Vagina (tissue), 2 donors: ENCODE measurements at regions not wholly inside any gene's neighbourhood (a gene's known extent, or its start where the extent isn't known, plus 50 kb on each side); places are given as distances from the start of the nearest gene placed in this dataset.

Experiments used
- CTCF ChIP-seq, 3 experiments: fragments of 450-650 bp in 2 of 3; fragments of 200-600 bp in 1 of 3; sonication (generic) in 1 of 3; IDR thresholded peaks; one replicate each; pipeline ENCODE4 v1.5.1; 2017 to 2019; ENCODE audit warnings: antibody characterized with exemption in 3 of 3, mild to moderate bottlenecking in 2 of 3, moderate library complexity in 2 of 3
- POLR2A ChIP-seq, 2 donors: fragments of 450-650 bp; IDR thresholded peaks; one replicate each; pipeline ENCODE4 v1.6.1; 2017; ENCODE audit warnings: antibody characterized with exemption in 2 of 2, mild to moderate bottlenecking in 2 of 2, moderate library complexity in 2 of 2

- TF ChIP-seq CTCF (IDR thresholded peaks at IDR 0.05) (no peak), POLR2A (IDR thresholded peaks at IDR 0.05) (no peak)
Observed at GRCh38 chr9:89984214-89984613, 379.4 kb downstream of the GADD45G start.
